Body of pancreas (tissue), 4 donors: ENCODE measurements at regions not wholly inside any gene's neighbourhood (a gene's known extent, or its start where the extent isn't known, plus 50 kb on each side); places are given as distances from the start of the nearest gene placed in this dataset.

Experiments
- CTCF ChIP-seq, 7 experiments: fragments of 450-650 bp in 4 of 7; fragments of 200-600 bp in 3 of 7; sonication (generic) in 3 of 7; IDR thresholded peaks; one replicate each; pipeline ENCODE4 v1.5.1; 2016 to 2019; ENCODE audit warnings: antibody characterized with exemption in 7 of 7
- POLR2A ChIP-seq, 3 donors: fragments of 450-650 bp; IDR thresholded peaks; one replicate each; pipeline ENCODE4 v1.6.1; 2016; ENCODE audit warnings: antibody characterized with exemption in 3 of 3, mild to moderate bottlenecking in 2 of 3

- TF ChIP-seq CTCF (IDR thresholded peaks at IDR 0.05) (no peak), POLR2A (IDR thresholded peaks at IDR 0.05) (no peak)
These were observed 233.4 kb upstream of the THBS1 start for GRCh38 chr15:39347453-39347852.
